ENCODE measurements at regions not wholly inside any gene's neighbourhood (a gene's known extent, or its start where the extent isn't known, plus 50 kb on each side); places are given as distances from the start of the nearest gene placed in this dataset.

- Histone ChIP-seq H2AK5ac (ENCODE audit: low read depth, low read length) (no peak overlapping the region), H3K9me3 (ENCODE audit: insufficient read depth in 2 of 2, low read depth in 1 of 2, low read length in 1 of 2) (no peaks in the 10 kb centered on the region), H3K23me2 (ENCODE audit: low read depth, low read length) (no peaks in the 10 kb centered on the region), H2AFZ (ENCODE audit: low read length) (no peak overlapping the region), H3K56ac (replicated peaks; ENCODE audit: insufficient read length, low read depth, low read length) (no peak overlapping the region), H3K4me3 (ENCODE audit: extremely low read depth in 1 of 4, insufficient read depth in 2 of 4, low read depth in 3 of 4, low read length in 4 of 4) (no peak overlapping the region), H3K79me1 (ENCODE audit: low read depth, low read length) (no peaks in the 10 kb centered on the region), H3K4me2 (ENCODE audit: insufficient read depth in 1 of 2, low read depth in 2 of 2, low read length in 2 of 2) (no peak overlapping the region), H4K91ac (replicated peaks; ENCODE audit: insufficient read length, low read length) (no peak overlapping the region), H3K23ac (ENCODE audit: insufficient read length) (no peak overlapping the region), H3K4ac (replicated peaks; ENCODE audit: insufficient read length, low read depth, low read length) (no peak overlapping the region), H4K8ac (ENCODE audit: extremely low read depth, insufficient read depth, low read length) (no peak overlapping the region), H3K27ac (ENCODE audit: low read depth, low read length) (no peak overlapping the region), H3K18ac (ENCODE audit: extremely low read depth, low read length) (no peak overlapping the region), H3K27me3 (replicated peaks in 1 of 4; ENCODE audit: control insufficient read depth in 3 of 4, extremely low read depth in 1 of 4, insufficient read depth in 3 of 4, low read length in 3 of 4) (no peaks in the 10 kb centered on the region), H4K5ac (ENCODE audit: insufficient read length, low read depth, low read length) (no peak overlapping the region), H4K20me1 (replicated peaks in 1 of 2; ENCODE audit: control insufficient read depth in 1 of 2, insufficient read depth in 2 of 2, low read length in 2 of 2) (no peaks in the 10 kb centered on the region), H3K4me1 (replicated peaks in 1 of 4; ENCODE audit: control insufficient read depth in 3 of 4, insufficient read depth in 4 of 4, low read length in 3 of 4) (no peaks in the 10 kb centered on the region; a peak in 1 of 7 replicates), H2BK5ac (ENCODE audit: low read depth, low read length) (no peak overlapping the region), H3K9ac (replicated peaks in 1 of 4; ENCODE audit: extremely low read depth in 1 of 4, low read depth in 3 of 4, low read length in 3 of 4) (no peak overlapping the region), H3K36me3 (ENCODE audit: control insufficient read depth in 2 of 4, insufficient read depth in 4 of 4, low read length in 3 of 4) (no peaks in the 10 kb centered on the region), H2BK20ac (ENCODE audit: low read length) (no peak overlapping the region), H2BK120ac (replicated peaks; ENCODE audit: low read depth, low read length) (no peak overlapping the region), H3K79me2 (ENCODE audit: control insufficient read depth in 1 of 2, insufficient read depth in 2 of 2, low read length in 2 of 2) (no peaks in the 10 kb centered on the region), H2BK15ac (ENCODE audit: low read length) (no peak overlapping the region), H3K14ac (ENCODE audit: insufficient read length) (no peak overlapping the region), H2BK12ac (ENCODE audit: low read depth, low read length) (no peak overlapping the region)
- CTCF ChIA-PET (ENCODE audit: partially characterized antibody): interaction anchor here (0.8 kb wide), 1 partner anchor 15 kb away, joined by 3 read pairs; no protein-coding TSS in a partner anchor
- DNase-seq (ENCODE audit: low read depth in 1 of 2, low spot score in 2 of 2) (no peak), FAIRE-seq (no peak)
- 93% methylated on average over 6 of the region's 6 CpGs; no CpG with 5 or more reads in 1 of the 2 experiments for WGBS, 2 experiments (ENCODE audit: extremely low coverage in 1 of 2, insufficient coverage in 1 of 2, insufficient read length in 1 of 2, insufficient replicate concordance in 2 of 2, low coverage in 1 of 2, low lambda C conversion rate in 2 of 2, missing lambda C conversion rate in 1 of 2)
- POLR2A ChIA-PET (ENCODE audit: partially characterized antibody): no interaction called here
- TF ChIP-seq KDM5A (IDR thresholded peaks at IDR 0.05; ENCODE audit: low read length): no peak
- TF ChIP-seq JUN (IDR thresholded peaks at IDR 0.05; ENCODE audit: low read depth, low read length): no peak
- no peak for TF ChIP-seq ASH2L (IDR thresholded peaks at IDR 0.05; ENCODE audit: low read length)
- TF ChIP-seq SRF (IDR thresholded peaks at IDR 0.05; ENCODE audit: low read depth, low read length): no peak
- no peak for TF ChIP-seq CTBP2 (IDR thresholded peaks at IDR 0.05; ENCODE audit: borderline replicate concordance, insufficient read depth, insufficient read length, low read length)
- TF ChIP-seq ATF3 (IDR thresholded peaks at IDR 0.05; ENCODE audit: insufficient read depth, low read depth, low read length): no peak
- TF ChIP-seq EGR1 (IDR thresholded peaks at IDR 0.05; ENCODE audit: borderline replicate concordance, low read depth, low read length): no peak
- no peak for TF ChIP-seq GABPA (IDR thresholded peaks at IDR 0.05; ENCODE audit: borderline replicate concordance, insufficient read depth, low read length)
- no peak for TF ChIP-seq POLR2AphosphoS5 (IDR thresholded peaks at IDR 0.05; ENCODE audit: low read depth, low read length)
- no peak for TF ChIP-seq TAF7 (optimal IDR thresholded peaks at IDR 0.05; ENCODE audit: borderline replicate concordance, low read depth, low read length)
Observed at GRCh38 chr2:6355886-6356761, 509.6 kb downstream of the CMPK2 start.

Data from H1 (cell line).